NCI-H2227 (cell line): ENCODE measurements at regions not wholly inside any gene's neighbourhood (a gene's known extent, or its start where the extent isn't known, plus 50 kb on each side); places are given as distances from the start of the nearest gene placed in this dataset.
"Not testable (repeated sequence)": the region's sequence is repeated elsewhere in the genome, so short reads cannot be mapped to it uniquely, and the experiment has no call there.

ENCODE experiments used
- DNase-seq: peaks from one replicate; lab custom pipeline; 2025; ENCODE audit not compliant: unreplicated experiment; lab: John Stamatoyannopoulos, UW

DNA sequence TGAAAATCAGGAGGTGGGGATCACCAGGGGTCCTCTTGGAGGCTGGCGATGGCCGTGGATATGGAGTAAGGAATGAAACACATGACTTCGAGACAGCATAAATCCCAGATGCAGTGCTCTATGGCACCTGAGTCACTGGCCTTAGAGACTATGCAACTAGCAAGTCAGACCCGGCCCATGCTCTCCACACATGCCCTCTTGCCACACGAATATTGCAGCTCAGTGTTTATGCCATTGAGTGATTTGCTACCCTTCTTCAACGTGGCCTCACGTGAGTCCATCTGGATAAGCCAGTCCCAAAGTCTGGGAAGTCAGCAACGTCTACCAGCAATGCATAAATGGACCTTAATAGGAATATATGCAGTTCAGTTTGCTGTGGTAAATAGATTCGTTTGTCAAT, 466.3 kb downstream of the CD83 start:
- DNase-seq: no peak

GRCh38 chr6:14584450-14584849, 466.9 kb downstream of the CD83 start:
- DNase-seq: no peak

DNA sequence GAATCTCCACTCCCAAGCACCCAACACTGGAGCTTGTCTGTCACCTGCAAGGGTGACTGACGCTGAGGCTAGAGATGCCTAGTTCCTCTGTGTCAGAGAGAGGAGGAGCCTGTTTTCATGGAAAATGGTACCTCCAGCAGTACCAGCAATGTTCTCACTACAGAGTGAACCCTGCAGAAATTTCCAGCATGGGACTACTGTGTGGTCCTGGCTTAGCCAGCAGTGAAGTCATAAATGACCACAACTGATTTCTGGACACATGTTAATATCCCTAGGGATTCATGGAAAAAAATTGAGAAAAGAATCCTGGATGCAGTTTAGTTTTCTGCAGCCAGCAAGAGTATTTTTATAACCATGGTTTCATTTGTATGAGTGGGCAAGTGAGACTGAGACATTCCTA, 468.1 kb downstream of the CD83 start:
- no peak for DNase-seq

DNA sequence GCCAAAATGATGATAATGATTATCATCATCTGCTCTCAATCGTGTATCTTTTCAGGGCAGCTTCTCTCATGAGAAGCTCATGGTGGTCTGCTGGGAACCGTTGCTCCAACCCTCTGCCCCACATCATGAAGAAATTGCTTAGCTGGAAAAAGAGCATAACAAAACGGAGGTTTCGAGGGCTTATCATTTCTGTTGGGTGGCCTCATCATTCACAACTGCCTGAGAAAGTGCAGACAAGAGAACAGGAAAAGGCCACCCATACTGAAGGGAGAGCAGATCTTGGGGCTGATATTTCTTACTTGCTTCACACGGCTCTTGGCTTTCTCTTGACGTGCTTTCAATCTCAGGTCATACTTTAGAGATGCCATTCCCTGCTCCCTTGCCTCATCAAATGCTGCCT, 471.6 kb downstream of the CD83 start:
- DNase-seq: no peak

DNA sequence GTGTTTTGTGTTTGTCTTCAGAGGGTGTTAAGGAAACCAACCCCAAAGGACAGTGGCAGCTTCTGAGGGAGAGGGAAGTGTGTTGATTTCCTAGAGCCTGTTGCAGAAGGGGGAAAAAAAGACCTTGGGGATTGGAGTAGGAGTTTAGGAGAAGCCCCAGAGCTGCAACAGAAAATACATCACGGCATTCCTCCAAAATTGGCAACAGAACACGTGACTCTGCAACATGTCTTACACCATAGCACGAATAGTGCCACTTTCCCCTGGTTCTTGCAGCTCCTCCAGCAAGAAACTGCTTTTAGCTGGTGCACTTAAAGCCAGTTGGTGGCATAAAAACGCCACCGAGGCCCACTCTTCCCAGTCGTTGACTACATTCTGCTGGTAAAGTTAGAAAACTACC, 473.0 kb downstream of the CD83 start:
- no peak for DNase-seq

DNA sequence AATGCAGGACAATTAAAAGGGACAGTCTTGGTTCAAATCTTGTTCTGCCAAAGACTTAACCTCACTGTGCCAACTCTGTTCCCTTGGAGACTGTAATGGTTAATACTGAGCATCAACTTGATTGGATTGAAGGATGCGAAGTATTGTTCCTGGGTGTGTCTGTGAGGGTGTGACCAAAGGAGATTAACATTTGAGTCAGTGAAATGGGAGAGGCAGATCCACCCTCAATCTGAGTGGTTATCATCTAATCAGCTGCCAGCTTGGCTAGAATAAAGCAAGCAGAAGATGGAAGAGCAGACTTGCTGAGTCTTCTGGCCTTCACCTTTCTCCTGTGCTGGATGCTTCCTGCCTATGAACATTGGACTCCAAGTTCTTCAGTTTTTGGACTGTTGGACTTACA, 474.4 kb downstream of the CD83 start:
- no peak for DNase-seq

DNA sequence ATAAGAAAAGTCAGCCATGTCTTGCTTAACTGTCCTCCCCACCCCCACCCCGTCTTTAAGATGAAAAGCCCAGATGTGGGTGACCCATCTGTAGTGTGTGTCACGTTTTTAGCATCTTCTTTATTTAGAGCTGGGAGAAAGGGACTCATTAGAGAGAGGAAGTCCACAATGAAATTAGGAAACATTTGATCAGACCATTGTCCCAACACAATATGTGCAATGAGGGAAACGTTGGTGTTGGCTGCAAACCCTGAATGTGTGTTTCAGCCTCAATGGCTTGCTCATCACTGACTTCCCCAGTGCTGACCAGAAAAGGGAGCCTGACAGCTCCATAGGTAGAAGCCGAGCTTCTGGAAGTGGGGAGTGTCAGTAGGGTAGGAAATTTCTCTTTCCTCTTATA, 475.7 kb downstream of the CD83 start:
- no peak for DNase-seq

DNA sequence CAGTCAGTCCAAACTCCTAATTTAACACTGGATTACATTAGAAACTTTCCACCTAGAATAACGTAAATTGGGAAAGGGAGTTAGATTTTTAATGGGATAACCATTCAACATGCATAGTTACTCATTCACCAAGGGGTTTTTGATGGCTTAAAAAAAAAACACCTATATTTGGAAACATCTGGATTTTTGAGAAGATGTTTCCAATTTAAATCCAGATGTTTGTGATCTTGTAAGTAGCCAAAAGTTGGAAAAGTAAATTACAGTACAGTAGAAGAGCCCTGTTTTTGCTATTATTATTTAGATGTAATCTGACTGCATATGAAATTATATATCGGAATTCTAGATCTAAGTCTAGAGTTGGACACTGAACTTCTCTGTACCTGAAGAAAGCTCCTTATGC, 478.2 kb downstream of the CD83 start:
- DNase-seq: no peak

- DNase-seq: no peak
These were observed 478.8 kb downstream of the CD83 start for GRCh38 chr6:14596410-14596809.

- DNase-seq: no peak
These were observed 479.5 kb downstream of the CD83 start for GRCh38 chr6:14597090-14597489.

- no peak for DNase-seq
These were observed 480.7 kb downstream of the CD83 start for GRCh38 chr6:14598017-14598864.

- not testable (repeated sequence) for DNase-seq
These were observed 482.7 kb downstream of the CD83 start for GRCh38 chr6:14600306-14600705.

- no peak for DNase-seq
These were observed 483.9 kb downstream of the CD83 start for GRCh38 chr6:14601490-14601889.

DNA sequence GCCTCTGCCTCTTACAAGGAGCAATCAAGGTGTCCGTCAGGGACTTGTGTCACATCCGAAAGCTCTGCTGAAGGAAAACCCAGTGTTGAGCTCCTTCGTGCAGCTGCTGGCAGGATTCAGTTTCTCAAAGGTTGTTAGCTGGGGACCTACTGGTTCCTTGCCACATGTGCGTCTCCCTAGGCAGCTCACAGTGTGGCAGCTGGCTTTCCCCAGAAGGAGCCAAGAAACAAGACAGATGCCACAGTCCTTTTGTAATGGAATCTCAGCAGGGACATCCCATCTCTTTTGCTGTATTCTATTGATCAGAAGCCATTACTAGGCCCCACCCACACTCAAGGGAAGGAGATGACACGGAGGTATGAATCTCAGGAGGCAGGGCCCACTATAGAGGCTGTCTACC, 488.8 kb downstream of the CD83 start:
- DNase-seq: no peak

DNA sequence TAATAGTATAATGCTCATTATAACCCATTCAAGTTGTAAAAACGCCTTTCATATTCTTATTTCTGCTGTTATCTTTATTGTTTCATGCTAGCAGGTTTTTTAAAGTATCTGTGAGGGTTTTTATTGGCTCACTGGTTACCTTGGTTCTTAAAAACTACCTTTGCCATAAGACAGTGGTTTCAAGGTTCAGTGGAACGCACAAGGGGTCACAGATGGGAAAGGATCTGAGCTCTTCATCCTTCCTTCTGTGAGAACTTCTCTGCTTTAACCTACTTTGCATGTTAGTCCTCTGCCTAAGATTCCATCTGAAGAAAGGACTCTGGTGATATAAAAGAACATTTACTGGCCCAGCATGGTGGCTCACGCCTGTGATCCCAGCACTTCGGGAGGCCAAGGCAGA, 492.6 kb downstream of the CD83 start:
- DNase-seq: no peak

- DNase-seq: no peak
These were observed 494.7 kb downstream of the CD83 start for GRCh38 chr6:14612016-14612980.

DNA sequence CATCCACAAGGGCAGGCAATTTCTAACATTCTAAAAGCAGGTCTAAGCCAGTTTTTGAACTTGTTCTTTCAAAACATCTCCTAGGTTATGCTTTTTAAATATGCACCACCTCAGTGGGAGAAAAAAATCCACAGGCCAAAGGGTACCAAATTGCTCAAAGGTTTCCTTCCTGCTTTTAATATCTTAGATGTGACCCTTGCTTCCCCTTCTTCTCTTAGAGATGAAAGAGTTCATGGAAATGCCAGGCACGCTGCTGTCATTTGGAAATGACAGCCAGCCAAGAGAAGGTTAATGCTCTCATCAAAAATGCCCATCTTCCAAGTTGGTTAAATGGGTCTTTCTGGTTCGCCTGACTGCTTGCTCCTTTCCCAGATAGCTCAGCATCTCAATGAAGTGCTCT, 497.1 kb downstream of the CD83 start:
- DNase-seq: no peak

GRCh38 chr6:14616656-14617055, 499.1 kb downstream of the CD83 start:
- DNase-seq: no peak

GRCh38 chr6:14618759-14619418, 501.3 kb downstream of the CD83 start:
- DNase-seq: no peak

GRCh38 chr6:14619419-14619781, 501.8 kb downstream of the CD83 start:
- DNase-seq: no peak

DNA sequence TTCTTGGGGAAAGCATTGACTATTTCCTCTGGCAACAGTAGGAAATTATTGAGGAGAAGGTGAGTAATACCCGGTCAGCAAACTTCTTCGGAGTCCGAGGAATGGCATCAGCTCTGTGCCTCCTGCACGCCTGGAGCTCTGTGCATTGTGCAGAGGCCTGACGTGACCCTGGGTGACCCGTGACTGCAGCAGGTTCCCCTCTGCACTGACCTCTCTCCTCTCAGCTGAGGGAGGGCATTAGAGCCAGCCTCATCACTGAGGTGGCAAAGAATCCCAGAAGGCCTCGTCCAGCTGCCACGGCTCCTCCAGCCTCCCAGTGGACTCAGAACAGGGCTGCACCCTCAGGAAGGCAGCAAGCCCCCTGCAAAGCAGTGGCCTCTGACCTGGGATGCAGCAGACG, 502.9 kb downstream of the CD83 start:
- no peak for DNase-seq

DNA sequence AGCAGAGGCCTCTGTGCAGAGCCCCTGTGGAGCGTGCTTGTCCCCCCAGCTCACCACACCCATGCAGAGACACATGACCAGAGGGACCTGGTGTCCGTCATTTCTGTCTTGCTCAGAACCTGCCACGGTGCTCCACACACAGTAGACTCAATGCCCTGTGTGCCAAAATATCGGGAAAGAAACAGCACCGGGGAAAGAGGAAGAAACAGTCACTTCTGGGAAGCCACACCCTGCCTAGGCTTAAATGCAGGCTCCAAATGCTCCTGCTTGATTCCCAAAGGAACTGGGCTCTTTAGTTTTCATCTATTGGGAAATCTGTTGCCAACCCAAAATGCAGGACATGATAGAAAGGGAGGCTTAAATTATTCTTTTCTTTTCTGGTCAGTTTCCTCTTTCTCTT, 503.9 kb downstream of the CD83 start:
- no peak for DNase-seq
